GM23248 (cell line): ENCODE measurements at regions not wholly inside any gene's neighbourhood (a gene's known extent, or its start where the extent isn't known, plus 50 kb on each side); places are given as distances from the start of the nearest gene placed in this dataset.

Source experiments
- DNase-seq: peaks from one replicate; pipeline ENCODE4 v3.0.0-alpha.2; 2015
- H2AFZ ChIP-seq: fragments of 200-600 bp; sonication (generic); 2 replicates; pipeline ENCODE4 v1.6.1; 2016; ENCODE audit warnings: antibody characterized with exemption
- H3F3A ChIP-seq: fragments of 200-600 bp; sonication (generic); 2 replicates; pipeline ENCODE4 v1.6.1; 2016; ENCODE audit warnings: mild to moderate bottlenecking, antibody characterized with exemption, mixed run types; ENCODE audit not compliant: insufficient read depth
- H3K27ac ChIP-seq: fragments of 200-600 bp; sonication (generic); 2 replicates; pipeline ENCODE4 v1.5.1; 2016; ENCODE audit warnings: mild to moderate bottlenecking
- H3K27me3 ChIP-seq: fragments of 200-600 bp; sonication (generic); replicated peaks from 2 replicates; pipeline ENCODE4 v1.6.1; 2016; ENCODE audit warnings: mild to moderate bottlenecking; ENCODE audit not compliant: insufficient read depth
- H3K36me3 ChIP-seq: fragments of 200-600 bp; sonication (generic); 2 replicates; pipeline ENCODE4 v1.6.1; 2016; ENCODE audit warnings: low read depth, mild to moderate bottlenecking
- H3K4me1 ChIP-seq: fragments of 200-600 bp; sonication (generic); 2 replicates; pipeline ENCODE4 v1.6.1; 2016; ENCODE audit warnings: mild to moderate bottlenecking; ENCODE audit not compliant: insufficient read depth
- H3K4me2 ChIP-seq: fragments of 200-600 bp; sonication (generic); one replicate; pipeline ENCODE4 v1.6.1; 2016; ENCODE audit warnings: mild to moderate bottlenecking; ENCODE audit not compliant: unreplicated experiment
- H3K4me3 ChIP-seq: fragments of 200-600 bp; sonication (generic); 2 replicates; pipeline ENCODE4 v1.5.1; 2016; ENCODE audit warnings: mild to moderate bottlenecking
- H3K79me2 ChIP-seq: fragments of 200-600 bp; sonication (generic); 2 replicates; pipeline ENCODE4 v1.6.1; 2016; ENCODE audit warnings: mild to moderate bottlenecking; ENCODE audit not compliant: insufficient read depth
- H3K9ac ChIP-seq: fragments of 200-600 bp; sonication (generic); 2 replicates; pipeline ENCODE4 v1.6.1; 2016; ENCODE audit warnings: mild to moderate bottlenecking
- H3K9me2 ChIP-seq: fragments of 200-600 bp; sonication (generic); 2 replicates; pipeline ENCODE4 v1.6.1; 2016; ENCODE audit warnings: mixed run types, mild to moderate bottlenecking, moderate library complexity; ENCODE audit not compliant: insufficient read depth
- H3K9me3 ChIP-seq: fragments of 200-600 bp; sonication (generic); one replicate; pipeline ENCODE4 v1.6.1; 2017; ENCODE audit warnings: low read depth
- H4K20me1 ChIP-seq: fragments of 200-600 bp; sonication (generic); 2 replicates; pipeline ENCODE4 v1.6.0; 2016; ENCODE audit not compliant: insufficient read depth
- EZH2 ChIP-seq: fragments of 200-600 bp; sonication (generic); IDR thresholded peaks from 2 replicates; pipeline ENCODE4 v1.6.1; 2018; ENCODE audit warnings: antibody characterized with exemption, mild to moderate bottlenecking; ENCODE audit not compliant: insufficient read depth, poor library complexity, severe bottlenecking
- EZH2phosphoT487 ChIP-seq: fragments of 200-600 bp; sonication (generic); IDR thresholded peaks from 2 replicates; pipeline ENCODE4 v1.6.1; 2018; ENCODE audit warnings: antibody characterized with exemption, moderate library complexity, mild to moderate bottlenecking, low read depth; ENCODE audit not compliant: insufficient read depth
- WGBS, 2 experiments: methylation state at CpG; one replicate each; pipeline ENCODE4 v1.1.6; 2015 to 2017; ENCODE audit warnings: low lambda C conversion rate in 2 of 2, low coverage in 1 of 2; ENCODE audit errors: missing lambda C conversion rate in 2 of 2; 5-methylcytosine and 5-hydroxymethylcytosine counted together
- in situ Hi-C: fragments of 300-500 bp; cut with MboI; formaldehyde crosslinking; loops from 2 replicates; pipeline ENCODE4 v1.15.0; 2020

DNA sequence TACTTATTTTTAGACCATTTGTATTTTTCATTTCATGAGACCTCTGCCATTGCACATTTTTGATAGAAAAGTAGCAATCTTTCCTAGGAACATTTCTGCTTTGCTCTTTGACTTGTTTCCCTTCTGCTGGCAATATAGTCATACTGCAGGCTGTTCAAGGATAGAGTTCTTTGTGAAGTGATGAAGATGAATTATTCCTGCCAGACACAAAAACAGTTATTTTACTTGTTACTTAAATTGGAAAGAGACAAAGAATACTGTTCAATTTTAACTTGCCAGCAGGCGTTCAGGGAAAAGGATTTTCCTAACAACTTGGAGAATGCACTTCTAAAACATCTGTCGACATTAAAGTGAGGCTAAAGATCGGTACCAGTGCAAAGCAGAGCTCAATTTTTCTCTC is 251.7 kb upstream of the ACTBL2 start:
- 24 to 32% methylated on average over 3 of the region's 3 CpGs for WGBS, 2 experiments

GRCh38 chr5:57727591-57727990 is 245.0 kb upstream of the ACTBL2 start:
- H2AFZ ChIP-seq = no peak overlapping the region
- no peak overlapping the region for H3K9ac ChIP-seq
- no peaks in the 10 kb centered on the region for H3K36me3 ChIP-seq
- peaks cover 4% of the 10 kb centered on the region for H3K9me3 ChIP-seq
- peaks cover 17% of the 10 kb centered on the region for H3F3A ChIP-seq
- H3K27me3 ChIP-seq = no peaks in the 10 kb centered on the region
- in situ Hi-C loops = no loop called here
- H3K27ac ChIP-seq = no peak overlapping the region
- no peak overlapping the region for H3K4me2 ChIP-seq
- H3K79me2 ChIP-seq = no peaks in the 10 kb centered on the region
- no peaks in the 10 kb centered on the region for H4K20me1 ChIP-seq
- no peak overlapping the region for H3K4me3 ChIP-seq
- no peak for DNase-seq
- no peaks in the 10 kb centered on the region for H3K9me2 ChIP-seq
- peaks cover 12% of the 10 kb centered on the region for H3K4me1 ChIP-seq
- TF ChIP-seq EZH2phosphoT487 (no peak), EZH2 (no peak)

More for the DNA sequence above, 251.7 kb upstream of the ACTBL2 start:
- Histone ChIP-seq H3K27me3 (no peaks in the 10 kb centered on the region), H3F3A (peaks cover 28% of the 10 kb centered on the region), H3K79me2 (no peaks in the 10 kb centered on the region), H3K36me3 (no peaks in the 10 kb centered on the region), H3K9ac (no peak overlapping the region), H3K9me3 (no peaks in the 10 kb centered on the region), H3K4me1 (peaks cover 29% of the 10 kb centered on the region), H3K9me2 (no peaks in the 10 kb centered on the region), H4K20me1 (no peaks in the 10 kb centered on the region), H3K4me3 (no peak overlapping the region), H2AFZ (peak overlapping the region; percentile 57; the same call in 1 of the 2 replicates), H3K4me2 (no peak overlapping the region), H3K27ac (no peak overlapping the region)
- DNase-seq = no peak
- in situ Hi-C loops = no loop called here
- TF ChIP-seq EZH2phosphoT487 (no peak), EZH2 (no peak)

- Histone ChIP-seq H3K4me3 (no peak overlapping the region), H3K4me1 (peaks cover 12% of the 10 kb centered on the region), H3K4me2 (no peak overlapping the region), H3K27me3 (no peaks in the 10 kb centered on the region), H3K79me2 (no peaks in the 10 kb centered on the region), H3K9me3 (peaks cover 4% of the 10 kb centered on the region), H3K9ac (no peak overlapping the region), H3F3A (peaks cover 17% of the 10 kb centered on the region), H2AFZ (no peak overlapping the region), H4K20me1 (no peaks in the 10 kb centered on the region), H3K36me3 (no peaks in the 10 kb centered on the region), H3K9me2 (no peaks in the 10 kb centered on the region), H3K27ac (no peak overlapping the region)
- no peak for TF ChIP-seq EZH2
- WGBS, 2 experiments = 91 to 92% methylated on average over 7 of the region's 7 CpGs
- in situ Hi-C loops = no loop called here
- DNase-seq = no peak
These were observed 243.3 kb upstream of the ACTBL2 start for GRCh38 chr5:57725658-57726504.

- 27 to 35% methylated on average over 2 of the region's 2 CpGs for WGBS, 2 experiments
- Histone ChIP-seq H3K27ac (peak overlapping the region; percentile 20; the same call in 1 of the 2 replicates), H3K4me1 (peaks cover 12% of the 10 kb centered on the region), H3K79me2 (no peaks in the 10 kb centered on the region), H3K9ac (0 out of 2 replicates have a peak overlapping the region, but pooled peaks have one; percentile 4), H3F3A (peaks cover 17% of the 10 kb centered on the region), H3K9me3 (peaks cover 4% of the 10 kb centered on the region), H3K4me3 (peak overlapping the region; percentile 15; the same call in 1 of the 2 replicates), H3K27me3 (no peaks in the 10 kb centered on the region), H4K20me1 (no peaks in the 10 kb centered on the region), H3K4me2 (peak overlapping the region; percentile 40), H3K9me2 (no peaks in the 10 kb centered on the region), H2AFZ (peak overlapping the region; percentile 53; the same call in 1 of the 2 replicates), H3K36me3 (no peaks in the 10 kb centered on the region)
- peak; percentile 72 for DNase-seq
- in situ Hi-C loops = no loop called here
- TF ChIP-seq EZH2phosphoT487 = no peak
- TF ChIP-seq EZH2 = no peak
These were observed 242.2 kb upstream of the ACTBL2 start for GRCh38 chr5:57724836-57725235.
